K562 (cell line): ENCODE measurements at regions not wholly inside any gene's neighbourhood (a gene's known extent, or its start where the extent isn't known, plus 50 kb on each side); places are given as distances from the start of the nearest gene placed in this dataset.

Experiments
- CAMTA2 ChIP-seq: fragments of 250-450 bp; sonication (Bioruptor Pico); conservative IDR thresholded peaks from 2 replicates; pipeline ENCODE4 v1.5.1; 2022
- CEBPG ChIP-seq, 3 experiments: fragments of 200-800 bp in 1 of 3; sonication (Bioruptor generic) in 1 of 3; sonication (generic) in 1 of 3; formaldehyde crosslinking in 1 of 3; IDR thresholded peaks in 2 of 3; conservative IDR thresholded peaks in 1 of 3; 2 replicates each; pipeline versions ENCODE4 v1.6.1 to v1.8.0; 2016 to 2022; ENCODE audit warnings: missing compliant biosample characterization in 2 of 3, missing genetic modification characterization in 2 of 3, mild to moderate bottlenecking in 1 of 3, missing genetic modification reagents in 1 of 3
- GATA2 ChIP-seq: sonication (generic); formaldehyde crosslinking; IDR thresholded peaks from 2 replicates; pipeline ENCODE4 v1.4.0; 2020; ENCODE audit warnings: mild to moderate bottlenecking, missing genetic modification reagents
- HOXB6 ChIP-seq: fragments of 250-450 bp; sonication (Bioruptor Pico); IDR thresholded peaks from 2 replicates; pipeline ENCODE4 v1.5.1; 2022; ENCODE audit warnings: mild to moderate bottlenecking, borderline replicate concordance
- KAT7 ChIP-seq: sonication (generic); formaldehyde crosslinking; IDR thresholded peaks from 2 replicates; pipeline ENCODE4 v1.8.0; 2022; ENCODE audit warnings: missing genetic modification reagents, mild to moderate bottlenecking, borderline replicate concordance
- L3MBTL2 ChIP-seq: fragments of 450-650 bp; IDR thresholded peaks from 2 replicates; pipeline ENCODE4 v1.6.1; 2016; ENCODE audit warnings: mild to moderate bottlenecking, moderate library complexity
- MECOM ChIP-seq: fragments of 250-450 bp; sonication (Bioruptor Pico); IDR thresholded peaks from 2 replicates; pipeline ENCODE4 v1.8.0; 2022; ENCODE audit warnings: inconsistent platforms
- MYBL2 ChIP-seq, 2 experiments: fragments of 450-650 bp in 1 of 2; sonication (generic) in 1 of 2; formaldehyde crosslinking in 1 of 2; IDR thresholded peaks; 2 replicates each; pipeline versions ENCODE4 v1.6.1 to v1.8.1; 2017 to 2022; ENCODE audit warnings: borderline replicate concordance in 1 of 2, inconsistent platforms in 1 of 2, low read depth in 1 of 2, mild to moderate bottlenecking in 1 of 2, missing genetic modification reagents in 1 of 2, moderate library complexity in 1 of 2
- SMARCE1 ChIP-seq: fragments of 450-650 bp; IDR thresholded peaks from 2 replicates; pipeline ENCODE4 v1.7.1; 2016; ENCODE audit warnings: mild to moderate bottlenecking
- TRIM24 ChIP-seq, 2 experiments: fragments of 450-650 bp; IDR thresholded peaks; 2 replicates each; pipeline ENCODE4 v1.6.1; 2016
- ZKSCAN8 ChIP-seq: fragments of 200-800 bp; sonication (Bioruptor generic); IDR thresholded peaks from 2 replicates; pipeline ENCODE4 v1.6.1; 2016; ENCODE audit warnings: missing genetic modification characterization, missing compliant biosample characterization
- ZNF133 ChIP-seq: fragments of 250-450 bp; sonication (Bioruptor Pico); IDR thresholded peaks from 2 replicates; pipeline ENCODE4 v1.4.0; 2020; ENCODE audit warnings: mild to moderate bottlenecking
- ZNF239 ChIP-seq: fragments of 250-450 bp; sonication (Bioruptor Pico); IDR thresholded peaks from 2 replicates; pipeline ENCODE4 v1.4.0; 2020; ENCODE audit warnings: mild to moderate bottlenecking
- ZNF324 ChIP-seq: fragments of 250-450 bp; sonication (Bioruptor Pico); IDR thresholded peaks from 2 replicates; pipeline ENCODE4 v1.4.0; 2020; ENCODE audit warnings: mild to moderate bottlenecking
- ZNF584 ChIP-seq: fragments of 200-800 bp; sonication (Bioruptor generic); IDR thresholded peaks from 2 replicates; pipeline ENCODE4 v1.6.1; 2016; ENCODE audit warnings: low read depth, mild to moderate bottlenecking, missing genetic modification characterization, missing compliant biosample characterization
- TF ChIP-seq, protein P1 (sequence below): fragments of 450-650 bp; conservative IDR thresholded peaks from 2 replicates; pipeline ENCODE4 v1.6.1; 2016; ENCODE audit warnings: missing genetic modification characterization, low read depth, mild to moderate bottlenecking, control low read depth, missing compliant biosample characterization
- TF ChIP-seq, protein P2 (sequence below): sonication (generic); formaldehyde crosslinking; IDR thresholded peaks from 2 replicates; pipeline ENCODE4 v1.8.0; 2022; ENCODE audit warnings: mild to moderate bottlenecking, missing genetic modification reagents
- TF ChIP-seq, protein P3 (sequence below), 2 experiments: IDR thresholded peaks in 1 of 2; conservative IDR thresholded peaks in 1 of 2; 2 replicates each; pipeline ENCODE4 v1.6.1; 2016; ENCODE audit warnings: low read depth in 2 of 2, mild to moderate bottlenecking in 1 of 2, missing compliant biosample characterization in 1 of 2, missing genetic modification characterization in 1 of 2, moderate library complexity in 1 of 2
- TF ChIP-seq, protein P4 (sequence below): conservative IDR thresholded peaks from 2 replicates; pipeline ENCODE4 v1.6.1; 2011; ENCODE audit warnings: low read depth, mild to moderate bottlenecking, low read length; ENCODE audit not compliant: control insufficient read depth

DNA sequence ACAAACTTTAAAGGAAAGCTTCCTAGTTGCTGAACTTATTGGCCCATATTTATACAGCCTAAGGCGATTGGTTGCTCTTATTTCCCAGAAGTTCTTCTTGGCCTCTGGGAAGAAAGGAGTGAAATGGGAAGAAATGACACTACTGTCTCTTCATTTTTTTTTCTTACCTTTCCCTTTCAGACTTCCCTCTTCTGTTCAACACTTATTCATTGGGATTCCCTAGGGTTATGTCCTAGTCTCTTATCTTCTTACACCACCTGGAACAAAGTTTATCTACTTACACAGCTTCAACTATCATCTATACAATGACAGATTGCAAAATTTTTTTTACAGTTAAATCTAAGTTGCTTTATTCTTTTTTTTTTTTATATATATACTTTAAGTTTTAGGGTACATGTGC lies 68.0 kb downstream of the SNX12 start (continued):
- TF ChIP-seq, protein P1, sequence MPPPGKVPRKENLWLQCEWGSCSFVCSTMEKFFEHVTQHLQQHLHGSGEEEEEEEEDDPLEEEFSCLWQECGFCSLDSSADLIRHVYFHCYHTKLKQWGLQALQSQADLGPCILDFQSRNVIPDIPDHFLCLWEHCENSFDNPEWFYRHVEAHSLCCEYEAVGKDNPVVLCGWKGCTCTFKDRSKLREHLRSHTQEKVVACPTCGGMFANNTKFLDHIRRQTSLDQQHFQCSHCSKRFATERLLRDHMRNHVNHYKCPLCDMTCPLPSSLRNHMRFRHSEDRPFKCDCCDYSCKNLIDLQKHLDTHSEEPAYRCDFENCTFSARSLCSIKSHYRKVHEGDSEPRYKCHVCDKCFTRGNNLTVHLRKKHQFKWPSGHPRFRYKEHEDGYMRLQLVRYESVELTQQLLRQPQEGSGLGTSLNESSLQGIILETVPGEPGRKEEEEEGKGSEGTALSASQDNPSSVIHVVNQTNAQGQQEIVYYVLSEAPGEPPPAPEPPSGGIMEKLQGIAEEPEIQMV (tag): no peak
- TF ChIP-seq CEBPG (CRISPR knock-in tag; IDR thresholded peaks at IDR 0.05): no peak
- TF ChIP-seq CEBPG (tag; conservative IDR thresholded peaks at IDR 0.05 in 1 of 2, IDR thresholded peaks at IDR 0.05 in 1 of 2): no peak
- peak; percentile 73; the same call in 1 of the 2 replicates for TF ChIP-seq SMARCE1
- TF ChIP-seq ZNF324 (CRISPR knock-in tag): no peak
- no peak for TF ChIP-seq HOXB6 (CRISPR knock-in tag)
- TF ChIP-seq MYBL2 (IDR thresholded peaks at IDR 0.05; ENCODE audit: low read depth): no peak
- no peak for TF ChIP-seq MYBL2 (CRISPR knock-in tag; IDR thresholded peaks at IDR 0.05; ENCODE audit: borderline replicate concordance)
- TF ChIP-seq L3MBTL2: no peak
- no peak for TF ChIP-seq GATA2
- TF ChIP-seq, protein P2, sequence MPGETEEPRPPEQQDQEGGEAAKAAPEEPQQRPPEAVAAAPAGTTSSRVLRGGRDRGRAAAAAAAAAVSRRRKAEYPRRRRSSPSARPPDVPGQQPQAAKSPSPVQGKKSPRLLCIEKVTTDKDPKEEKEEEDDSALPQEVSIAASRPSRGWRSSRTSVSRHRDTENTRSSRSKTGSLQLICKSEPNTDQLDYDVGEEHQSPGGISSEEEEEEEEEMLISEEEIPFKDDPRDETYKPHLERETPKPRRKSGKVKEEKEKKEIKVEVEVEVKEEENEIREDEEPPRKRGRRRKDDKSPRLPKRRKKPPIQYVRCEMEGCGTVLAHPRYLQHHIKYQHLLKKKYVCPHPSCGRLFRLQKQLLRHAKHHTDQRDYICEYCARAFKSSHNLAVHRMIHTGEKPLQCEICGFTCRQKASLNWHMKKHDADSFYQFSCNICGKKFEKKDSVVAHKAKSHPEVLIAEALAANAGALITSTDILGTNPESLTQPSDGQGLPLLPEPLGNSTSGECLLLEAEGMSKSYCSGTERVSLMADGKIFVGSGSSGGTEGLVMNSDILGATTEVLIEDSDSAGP (CRISPR knock-in tag): no peak
- no peak for TF ChIP-seq ZNF239 (CRISPR knock-in tag)
- TF ChIP-seq ZNF584 (CRISPR knock-in tag): no peak
- no peak for TF ChIP-seq MECOM (CRISPR knock-in tag)
- TF ChIP-seq ZKSCAN8 (CRISPR knock-in tag): no peak
- TF ChIP-seq, protein P3, sequence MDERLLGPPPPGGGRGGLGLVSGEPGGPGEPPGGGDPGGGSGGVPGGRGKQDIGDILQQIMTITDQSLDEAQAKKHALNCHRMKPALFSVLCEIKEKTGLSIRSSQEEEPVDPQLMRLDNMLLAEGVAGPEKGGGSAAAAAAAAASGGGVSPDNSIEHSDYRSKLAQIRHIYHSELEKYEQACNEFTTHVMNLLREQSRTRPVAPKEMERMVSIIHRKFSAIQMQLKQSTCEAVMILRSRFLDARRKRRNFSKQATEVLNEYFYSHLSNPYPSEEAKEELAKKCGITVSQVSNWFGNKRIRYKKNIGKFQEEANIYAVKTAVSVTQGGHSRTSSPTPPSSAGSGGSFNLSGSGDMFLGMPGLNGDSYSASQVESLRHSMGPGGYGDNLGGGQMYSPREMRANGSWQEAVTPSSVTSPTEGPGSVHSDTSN (CRISPR knock-in tag; IDR thresholded peaks at IDR 0.05; ENCODE audit: low read depth): no peak
- TF ChIP-seq, protein P3 (tag; conservative IDR thresholded peaks at IDR 0.05; ENCODE audit: low read depth): peak; percentile 58; the same call in 1 of the 2 replicates
- 0 out of 4 replicates have a peak, but pooled peaks of 1 of the 2 experiments have one; percentile 41 for TF ChIP-seq TRIM24 (IDR thresholded peaks at IDR 0.05)
- TF ChIP-seq, protein P4, sequence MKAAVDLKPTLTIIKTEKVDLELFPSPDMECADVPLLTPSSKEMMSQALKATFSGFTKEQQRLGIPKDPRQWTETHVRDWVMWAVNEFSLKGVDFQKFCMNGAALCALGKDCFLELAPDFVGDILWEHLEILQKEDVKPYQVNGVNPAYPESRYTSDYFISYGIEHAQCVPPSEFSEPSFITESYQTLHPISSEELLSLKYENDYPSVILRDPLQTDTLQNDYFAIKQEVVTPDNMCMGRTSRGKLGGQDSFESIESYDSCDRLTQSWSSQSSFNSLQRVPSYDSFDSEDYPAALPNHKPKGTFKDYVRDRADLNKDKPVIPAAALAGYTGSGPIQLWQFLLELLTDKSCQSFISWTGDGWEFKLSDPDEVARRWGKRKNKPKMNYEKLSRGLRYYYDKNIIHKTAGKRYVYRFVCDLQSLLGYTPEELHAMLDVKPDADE: no peak
- no peak for TF ChIP-seq KAT7 (CRISPR knock-in tag)
- TF ChIP-seq CAMTA2 (CRISPR knock-in tag): no peak
- TF ChIP-seq ZNF133 (CRISPR knock-in tag): no peak
